ENCODE measurements at regions not wholly inside any gene's neighbourhood (a gene's known extent, or its start where the extent isn't known, plus 50 kb on each side); places are given as distances from the start of the nearest gene placed in this dataset.
"Not testable (repeated sequence)": the region's sequence is repeated elsewhere in the genome, so short reads cannot be mapped to it uniquely, and the experiment has no call there.

DNA sequence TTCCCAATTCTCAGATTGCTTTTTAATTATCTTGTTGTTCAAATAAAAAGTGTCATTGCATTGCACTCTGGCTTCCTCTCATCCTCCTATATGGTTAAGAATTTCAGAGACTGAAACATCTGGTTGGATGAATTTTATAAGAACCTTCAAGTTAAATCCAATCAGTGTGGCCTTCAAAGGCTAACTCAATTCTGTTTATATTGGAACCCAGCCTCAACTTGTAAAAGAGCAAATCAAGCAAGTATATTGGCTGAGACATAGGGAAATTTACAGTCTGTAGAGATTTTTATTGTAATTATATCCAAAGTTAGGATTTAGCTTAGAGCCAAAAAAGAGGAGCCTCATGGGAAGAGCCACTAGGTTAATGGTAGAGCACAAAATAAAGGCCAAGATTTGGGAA is 159.9 kb upstream of the FER start:
- Histone ChIP-seq H3K4me1 (ENCODE audit: control insufficient read depth, insufficient read depth, low read length) (peaks cover 7% of the 10 kb centered on the region), H3K9me3 (ENCODE audit: control insufficient read depth, low read length) (no peaks in the 10 kb centered on the region), H3K27me3 (replicated peaks; ENCODE audit: control insufficient read depth, insufficient read depth, low read length) (no peaks in the 10 kb centered on the region), H3K36me3 (ENCODE audit: control insufficient read depth, insufficient read depth, low read length, severe bottlenecking) (no peaks in the 10 kb centered on the region), H3K9ac (ENCODE audit: low read length) (no peak overlapping the region), H3K4me3 (ENCODE audit: low read length) (no peak overlapping the region)
- DNase-seq (ENCODE audit: low read depth) = no peak

- no peak for DNase-seq (ENCODE audit: low read depth)
- H3K4me3 ChIP-seq (ENCODE audit: low read length) = no peak overlapping the region
- no peaks in the 10 kb centered on the region for H3K27me3 ChIP-seq (replicated peaks; ENCODE audit: control insufficient read depth, insufficient read depth, low read length)
- H3K4me1 ChIP-seq (ENCODE audit: control insufficient read depth, insufficient read depth, low read length) = peaks cover 13% of the 10 kb centered on the region
- no peak overlapping the region for H3K9ac ChIP-seq (ENCODE audit: low read length)
- H3K36me3 ChIP-seq (ENCODE audit: control insufficient read depth, insufficient read depth, low read length, severe bottlenecking) = no peaks in the 10 kb centered on the region
- H3K9me3 ChIP-seq (ENCODE audit: control insufficient read depth, low read length) = no peaks in the 10 kb centered on the region
These were observed 166.7 kb upstream of the FER start for GRCh38 chr5:108581026-108581425.

DNA sequence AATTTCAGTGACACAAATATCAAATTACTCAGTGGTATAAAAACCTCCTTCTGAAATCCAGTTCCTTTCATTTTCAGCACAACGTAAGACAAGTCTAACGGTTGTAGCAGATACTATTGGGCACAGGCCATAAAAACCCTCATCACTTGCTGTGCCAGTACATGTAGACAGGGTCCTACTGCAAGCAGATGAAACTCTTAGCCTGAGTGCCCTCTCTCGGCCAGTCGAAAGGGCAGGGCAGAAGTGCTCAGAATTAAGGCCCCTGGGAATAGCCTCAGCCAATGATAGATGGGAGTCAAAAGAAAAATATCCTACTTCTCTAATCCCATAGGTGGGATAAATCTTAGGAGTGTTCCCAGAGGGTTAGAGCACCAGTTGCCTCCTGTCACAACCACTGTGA is 168.5 kb upstream of the FER start:
- Histone ChIP-seq H3K36me3 (ENCODE audit: control insufficient read depth, insufficient read depth, low read length, severe bottlenecking) (no peaks in the 10 kb centered on the region), H3K4me1 (ENCODE audit: control insufficient read depth, insufficient read depth, low read length) (peaks cover 13% of the 10 kb centered on the region), H3K27me3 (replicated peaks; ENCODE audit: control insufficient read depth, insufficient read depth, low read length) (no peaks in the 10 kb centered on the region), H3K9me3 (ENCODE audit: control insufficient read depth, low read length) (peaks cover 7% of the 10 kb centered on the region), H3K4me3 (ENCODE audit: low read length) (no peak overlapping the region), H3K9ac (ENCODE audit: low read length) (no peak overlapping the region)
- DNase-seq (ENCODE audit: low read depth) = no peak

DNA sequence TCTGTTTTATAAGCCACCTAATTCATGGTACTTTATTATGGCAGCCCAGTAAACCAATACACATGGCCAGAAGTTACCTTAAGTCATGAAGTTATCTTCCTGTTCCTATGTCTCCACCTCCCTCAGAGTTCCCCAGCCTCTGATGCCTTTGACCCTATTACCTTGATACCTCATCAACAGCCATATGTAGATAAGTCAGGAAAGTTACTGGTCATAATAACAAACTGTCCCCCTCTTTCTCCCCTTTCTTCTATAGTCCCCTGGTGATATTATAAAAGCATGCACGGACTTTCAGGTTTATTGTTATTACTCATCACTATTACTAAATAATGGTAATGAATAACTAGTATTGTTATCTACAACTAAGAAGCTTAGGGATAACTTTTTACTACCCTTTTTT is 168.9 kb upstream of the FER start:
- no peak overlapping the region for H3K9ac ChIP-seq (ENCODE audit: low read length)
- no peak overlapping the region for H3K4me3 ChIP-seq (ENCODE audit: low read length)
- H3K9me3 ChIP-seq (ENCODE audit: control insufficient read depth, low read length) = peaks cover 8% of the 10 kb centered on the region
- DNase-seq (ENCODE audit: low read depth) = no peak
- no peaks in the 10 kb centered on the region for H3K36me3 ChIP-seq (ENCODE audit: control insufficient read depth, insufficient read depth, low read length, severe bottlenecking)
- H3K27me3 ChIP-seq (replicated peaks; ENCODE audit: control insufficient read depth, insufficient read depth, low read length) = no peaks in the 10 kb centered on the region
- H3K4me1 ChIP-seq (ENCODE audit: control insufficient read depth, insufficient read depth, low read length) = peaks cover 13% of the 10 kb centered on the region

DNA sequence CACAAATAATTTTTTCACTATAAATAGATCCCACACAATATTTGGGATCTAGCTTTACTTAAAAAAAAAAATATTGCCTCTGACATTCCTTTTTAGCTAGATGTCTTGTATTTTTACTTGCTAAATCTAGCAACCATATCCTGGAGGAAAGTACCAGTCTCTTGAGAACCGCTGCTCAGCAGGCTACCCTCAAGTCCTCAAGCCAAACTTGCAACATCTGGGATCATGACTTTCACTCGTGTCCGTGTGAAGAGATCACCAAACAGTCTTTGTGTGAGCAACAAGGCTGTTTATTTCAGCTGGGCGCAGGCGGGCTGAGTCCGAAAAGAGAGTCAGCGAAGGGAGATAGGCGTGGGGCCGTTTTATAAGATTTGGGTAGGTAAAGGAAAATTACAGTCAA is 180.3 kb upstream of the FER start:
- Histone ChIP-seq H3K9me3 (ENCODE audit: control insufficient read depth, low read length) (peaks cover 6% of the 10 kb centered on the region), H3K27me3 (replicated peaks; ENCODE audit: control insufficient read depth, insufficient read depth, low read length) (no peaks in the 10 kb centered on the region), H3K4me3 (ENCODE audit: low read length) (no peak overlapping the region), H3K36me3 (ENCODE audit: control insufficient read depth, insufficient read depth, low read length, severe bottlenecking) (no peaks in the 10 kb centered on the region), H3K9ac (ENCODE audit: low read length) (no peak overlapping the region), H3K4me1 (ENCODE audit: control insufficient read depth, insufficient read depth, low read length) (no peaks in the 10 kb centered on the region)
- no peak for DNase-seq (ENCODE audit: low read depth)

DNA sequence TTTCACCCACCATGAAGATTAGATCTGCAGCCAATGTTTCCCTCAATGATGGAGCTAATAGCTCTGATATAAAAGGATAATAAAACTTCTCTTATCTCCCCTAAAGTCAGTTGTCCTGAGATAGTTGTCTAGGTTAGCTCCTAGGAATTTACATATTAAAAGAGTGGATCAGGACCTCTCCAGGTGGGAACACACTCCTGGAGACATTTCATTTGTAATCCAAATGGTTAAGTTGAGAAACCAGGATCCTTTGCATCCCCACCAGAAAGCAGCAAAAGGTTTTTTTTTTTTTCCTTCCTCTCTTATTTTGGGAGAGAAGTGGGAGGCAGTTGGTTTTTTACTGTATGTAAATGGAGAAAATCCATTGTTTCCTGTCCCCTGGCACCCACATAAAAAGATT is 182.5 kb upstream of the FBXL17 start:
- H3K9me3 ChIP-seq (ENCODE audit: control insufficient read depth, low read length) = peaks cover 6% of the 10 kb centered on the region
- no peak for DNase-seq (ENCODE audit: low read depth)
- no peak overlapping the region for H3K9ac ChIP-seq (ENCODE audit: low read length)
- H3K4me1 ChIP-seq (ENCODE audit: control insufficient read depth, insufficient read depth, low read length) = peaks cover 19% of the 10 kb centered on the region
- H3K27me3 ChIP-seq (replicated peaks; ENCODE audit: control insufficient read depth, insufficient read depth, low read length) = no peaks in the 10 kb centered on the region
- no peaks in the 10 kb centered on the region for H3K36me3 ChIP-seq (ENCODE audit: control insufficient read depth, insufficient read depth, low read length, severe bottlenecking)
- no peak overlapping the region for H3K4me3 ChIP-seq (ENCODE audit: low read length)

DNA sequence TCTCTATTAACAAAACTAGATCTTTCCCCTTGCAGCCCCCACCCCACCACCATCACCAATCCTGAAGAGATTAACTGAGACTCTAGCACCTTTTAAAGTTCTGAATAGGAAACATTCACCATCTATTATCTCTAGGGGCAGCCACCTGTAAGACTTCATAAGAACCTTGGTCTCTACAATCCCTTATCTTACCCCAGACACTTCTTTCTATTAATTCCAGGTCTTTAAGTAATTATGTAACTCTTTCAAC is 180.2 kb upstream of the FBXL17 start:
- H3K4me1 ChIP-seq (ENCODE audit: control insufficient read depth, insufficient read depth, low read length) = peaks cover 28% of the 10 kb centered on the region
- no peak for DNase-seq (ENCODE audit: low read depth)
- H3K9ac ChIP-seq (ENCODE audit: low read length) = peak overlapping the region; percentile 56
- no peak overlapping the region for H3K4me3 ChIP-seq (ENCODE audit: low read length)
- no peaks in the 10 kb centered on the region for H3K27me3 ChIP-seq (replicated peaks; ENCODE audit: control insufficient read depth, insufficient read depth, low read length)
- no peaks in the 10 kb centered on the region for H3K36me3 ChIP-seq (ENCODE audit: control insufficient read depth, insufficient read depth, low read length, severe bottlenecking)
- peaks cover 6% of the 10 kb centered on the region for H3K9me3 ChIP-seq (ENCODE audit: control insufficient read depth, low read length)

DNA sequence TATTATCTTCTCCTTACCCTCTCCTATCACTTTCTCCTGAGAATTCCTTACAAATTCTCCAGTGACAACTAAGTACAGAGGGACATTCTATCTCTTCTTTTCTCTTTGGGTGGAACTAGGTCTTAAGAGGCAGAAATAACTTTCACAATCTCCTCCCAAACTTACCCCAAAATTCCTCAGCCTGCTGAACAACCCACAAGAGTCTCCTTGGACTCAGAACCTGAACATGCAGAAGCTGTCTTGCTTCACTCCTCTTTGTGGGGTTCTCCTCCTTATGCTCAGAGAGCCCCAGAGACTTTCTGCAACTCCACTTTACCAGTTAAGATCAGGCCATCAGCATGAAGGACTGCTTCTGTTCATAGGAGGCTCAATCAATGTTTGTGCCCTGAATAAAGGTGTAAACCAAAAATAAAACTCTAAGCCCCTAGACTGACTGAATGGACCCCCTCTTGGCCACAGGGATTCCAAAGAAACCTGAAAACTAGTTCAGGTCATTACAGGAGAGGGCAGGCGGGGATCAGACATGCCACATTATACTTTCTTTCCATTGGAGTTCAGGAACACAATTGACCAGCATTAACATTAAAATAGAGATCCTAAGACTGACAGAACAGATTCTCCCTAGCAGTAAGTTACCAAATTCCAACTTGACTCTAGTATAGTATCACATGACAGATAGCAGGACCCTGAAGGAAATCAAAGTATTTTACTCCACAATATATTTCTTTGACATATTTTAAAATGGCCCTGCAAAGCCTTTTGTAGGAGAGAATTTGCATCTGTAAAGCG is 179.7 kb upstream of the FBXL17 start:
- peak; percentile 49 for DNase-seq (ENCODE audit: low read depth)
- Histone ChIP-seq H3K4me3 (ENCODE audit: low read length) (no peak overlapping the region), H3K36me3 (ENCODE audit: control insufficient read depth, insufficient read depth, low read length, severe bottlenecking) (no peaks in the 10 kb centered on the region), H3K27me3 (replicated peaks; ENCODE audit: control insufficient read depth, insufficient read depth, low read length) (no peaks in the 10 kb centered on the region), H3K9ac (ENCODE audit: low read length) (peak overlapping the region; percentile 67), H3K4me1 (ENCODE audit: control insufficient read depth, insufficient read depth, low read length) (peaks cover 28% of the 10 kb centered on the region), H3K9me3 (ENCODE audit: control insufficient read depth, low read length) (peaks cover 6% of the 10 kb centered on the region)

GRCh38 chr5:108560581-108560980 is 178.7 kb upstream of the FBXL17 start:
- peaks cover 4% of the 10 kb centered on the region for H3K9me3 ChIP-seq (ENCODE audit: control insufficient read depth, low read length)
- H3K9ac ChIP-seq (ENCODE audit: low read length) = peak overlapping the region; percentile 67
- no peaks in the 10 kb centered on the region for H3K27me3 ChIP-seq (replicated peaks; ENCODE audit: control insufficient read depth, insufficient read depth, low read length)
- peak overlapping the region; percentile 34 for H3K4me3 ChIP-seq (ENCODE audit: low read length)
- peak; percentile 92 for DNase-seq (ENCODE audit: low read depth)
- H3K36me3 ChIP-seq (ENCODE audit: control insufficient read depth, insufficient read depth, low read length, severe bottlenecking) = no peaks in the 10 kb centered on the region
- H3K4me1 ChIP-seq (ENCODE audit: control insufficient read depth, insufficient read depth, low read length) = peaks cover 28% of the 10 kb centered on the region

- Histone ChIP-seq H3K36me3 (ENCODE audit: control insufficient read depth, insufficient read depth, low read length, severe bottlenecking) (no peaks in the 10 kb centered on the region), H3K9ac (ENCODE audit: low read length) (peak overlapping the region; percentile 66), H3K9me3 (ENCODE audit: control insufficient read depth, low read length) (peaks cover under 1% of the 10 kb centered on the region), H3K27me3 (replicated peaks; ENCODE audit: control insufficient read depth, insufficient read depth, low read length) (no peaks in the 10 kb centered on the region), H3K4me3 (ENCODE audit: low read length) (peak overlapping the region; percentile 34), H3K4me1 (ENCODE audit: control insufficient read depth, insufficient read depth, low read length) (peaks cover 28% of the 10 kb centered on the region)
- DNase-seq (ENCODE audit: low read depth) = no peak
These were observed 178.3 kb upstream of the FBXL17 start for GRCh38 chr5:108560166-108560565.

GRCh38 chr5:108558840-108559239 is 176.9 kb upstream of the FBXL17 start:
- not testable (repeated sequence) for H3K27me3 ChIP-seq (replicated peaks; ENCODE audit: control insufficient read depth, insufficient read depth, low read length); H3K4me3 ChIP-seq (ENCODE audit: low read length); DNase-seq (ENCODE audit: low read depth); H3K36me3 ChIP-seq (ENCODE audit: control insufficient read depth, insufficient read depth, low read length, severe bottlenecking); H3K9me3 ChIP-seq (ENCODE audit: control insufficient read depth, low read length); H3K9ac ChIP-seq (ENCODE audit: low read length)
- peaks cover 28% of the 10 kb centered on the region for H3K4me1 ChIP-seq (ENCODE audit: control insufficient read depth, insufficient read depth, low read length)

DNA sequence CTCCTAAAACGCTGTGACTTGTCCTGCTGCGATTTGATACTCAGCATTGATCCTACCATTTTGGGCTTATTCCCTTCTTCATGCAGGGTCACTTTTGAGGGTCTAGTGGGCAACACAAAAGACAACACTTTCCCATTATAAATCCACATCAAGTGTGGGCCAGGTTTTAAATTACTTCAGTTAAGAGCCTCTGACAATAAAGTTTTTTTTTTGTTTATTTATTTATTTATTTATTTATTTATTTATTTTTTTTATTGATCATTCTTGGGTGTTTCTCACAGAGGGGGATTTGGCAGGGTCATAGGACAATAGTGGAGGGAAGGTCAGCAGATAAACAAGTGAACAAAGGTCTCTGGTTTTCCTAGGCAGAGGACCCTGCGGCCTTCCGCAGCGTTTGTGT is 176.2 kb upstream of the FBXL17 start:
- not testable (repeated sequence) for H3K4me3 ChIP-seq (ENCODE audit: low read length); H3K9me3 ChIP-seq (ENCODE audit: control insufficient read depth, low read length); H3K36me3 ChIP-seq (ENCODE audit: control insufficient read depth, insufficient read depth, low read length, severe bottlenecking); H3K27me3 ChIP-seq (replicated peaks; ENCODE audit: control insufficient read depth, insufficient read depth, low read length); DNase-seq (ENCODE audit: low read depth); H3K9ac ChIP-seq (ENCODE audit: low read length)
- peaks cover 28% of the 10 kb centered on the region for H3K4me1 ChIP-seq (ENCODE audit: control insufficient read depth, insufficient read depth, low read length)
